Smooth muscle cell (in vitro differentiated cells): ENCODE measurements at regions not wholly inside any gene's neighbourhood (a gene's known extent, or its start where the extent isn't known, plus 50 kb on each side); places are given as distances from the start of the nearest gene placed in this dataset.

ENCODE experiments used
- DNase-seq: peaks from one replicate; lab custom pipeline; 2025; ENCODE audit not compliant: unreplicated experiment; lab: John Stamatoyannopoulos, UW
- H2AFZ ChIP-seq: fragments of 200-600 bp; sonication (generic); 2 replicates; pipeline ENCODE4 v1.6.0; 2016; ENCODE audit warnings: antibody characterized with exemption, low read depth, mild to moderate bottlenecking
- H3F3A ChIP-seq: fragments of 200-600 bp; sonication (generic); 2 replicates; pipeline ENCODE4 v1.6.0; 2017; ENCODE audit warnings: antibody characterized with exemption, low read depth
- H3K27ac ChIP-seq: fragments of 200-600 bp; sonication (generic); 2 replicates; pipeline ENCODE4 v1.5.1; 2016; ENCODE audit warnings: low read depth, mild to moderate bottlenecking
- H3K27me3 ChIP-seq: fragments of 200-600 bp; sonication (generic); 2 replicates; pipeline ENCODE4 v1.6.1; 2016; ENCODE audit warnings: low read depth, mild to moderate bottlenecking
- H3K36me3 ChIP-seq: fragments of 200-600 bp; sonication (generic); 2 replicates; pipeline ENCODE4 v1.5.1; 2016; ENCODE audit warnings: low read depth
- H3K4me1 ChIP-seq: fragments of 200-600 bp; sonication (generic); 2 replicates; pipeline ENCODE4 v1.5.1; 2016; ENCODE audit warnings: low read depth
- H3K4me2 ChIP-seq: fragments of 200-600 bp; sonication (generic); 2 replicates; pipeline ENCODE4 v1.6.0; 2016; ENCODE audit warnings: mild to moderate bottlenecking
- H3K4me3 ChIP-seq: fragments of 200-600 bp; sonication (generic); 2 replicates; pipeline ENCODE4 v1.5.1; 2016; ENCODE audit warnings: mild to moderate bottlenecking
- H3K79me2 ChIP-seq: fragments of 200-600 bp; sonication (generic); 2 replicates; pipeline ENCODE4 v1.6.0; 2016; ENCODE audit warnings: low read depth, mild to moderate bottlenecking
- H3K9ac ChIP-seq: fragments of 200-600 bp; sonication (generic); 2 replicates; pipeline ENCODE4 v1.6.0; 2016; ENCODE audit warnings: low read depth
- H3K9me3 ChIP-seq: fragments of 200-600 bp; sonication (generic); replicated peaks from 2 replicates; pipeline ENCODE4 v1.5.1; 2016; ENCODE audit warnings: low read depth
- H4K20me1 ChIP-seq: fragments of 200-600 bp; sonication (generic); 2 replicates; pipeline ENCODE4 v1.6.0; 2016; ENCODE audit warnings: low read depth
- WGBS: methylation state at CpG from one replicate; pipeline ENCODE4 v1.1.7; 2016; ENCODE audit warnings: low lambda C conversion rate; 5-methylcytosine and 5-hydroxymethylcytosine counted together
- TF ChIP-seq, protein P1 (sequence below): fragments of 200-600 bp; sonication (generic); IDR thresholded peaks from 2 replicates; pipeline ENCODE4 v1.5.1; 2017; ENCODE audit warnings: borderline replicate concordance, mild to moderate bottlenecking, antibody characterized with exemption; ENCODE audit not compliant: insufficient read depth, poor library complexity, severe bottlenecking

DNA sequence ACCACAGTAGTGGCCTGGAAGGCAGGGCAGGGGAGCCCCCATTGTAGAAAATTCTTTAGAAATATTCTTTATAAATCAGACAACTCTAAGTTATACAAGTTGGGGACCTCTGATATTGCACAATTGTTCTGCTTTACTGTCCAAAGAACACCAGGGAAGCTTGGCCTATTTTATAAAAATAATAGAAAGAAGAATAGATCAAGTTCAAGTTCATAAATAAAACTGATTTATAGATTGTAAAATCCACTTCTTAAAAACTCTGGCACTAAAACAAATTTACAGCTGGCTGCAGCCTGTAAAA lies 55.0 kb upstream of the GALNT2 start:
- Histone ChIP-seq H3K9ac (no peak overlapping the region), H3K9me3 (no peaks in the 10 kb centered on the region), H4K20me1 (no peaks in the 10 kb centered on the region), H3K36me3 (no peaks in the 10 kb centered on the region), H3K27ac (no peak overlapping the region), H3K4me2 (no peak overlapping the region), H2AFZ (no peak overlapping the region), H3K79me2 (no peaks in the 10 kb centered on the region), H3K27me3 (peaks cover 5% of the 10 kb centered on the region), H3K4me1 (no peaks in the 10 kb centered on the region), H3F3A (no peaks in the 10 kb centered on the region), H3K4me3 (no peak overlapping the region)
- no peak for DNase-seq
- TF ChIP-seq, protein P1, sequence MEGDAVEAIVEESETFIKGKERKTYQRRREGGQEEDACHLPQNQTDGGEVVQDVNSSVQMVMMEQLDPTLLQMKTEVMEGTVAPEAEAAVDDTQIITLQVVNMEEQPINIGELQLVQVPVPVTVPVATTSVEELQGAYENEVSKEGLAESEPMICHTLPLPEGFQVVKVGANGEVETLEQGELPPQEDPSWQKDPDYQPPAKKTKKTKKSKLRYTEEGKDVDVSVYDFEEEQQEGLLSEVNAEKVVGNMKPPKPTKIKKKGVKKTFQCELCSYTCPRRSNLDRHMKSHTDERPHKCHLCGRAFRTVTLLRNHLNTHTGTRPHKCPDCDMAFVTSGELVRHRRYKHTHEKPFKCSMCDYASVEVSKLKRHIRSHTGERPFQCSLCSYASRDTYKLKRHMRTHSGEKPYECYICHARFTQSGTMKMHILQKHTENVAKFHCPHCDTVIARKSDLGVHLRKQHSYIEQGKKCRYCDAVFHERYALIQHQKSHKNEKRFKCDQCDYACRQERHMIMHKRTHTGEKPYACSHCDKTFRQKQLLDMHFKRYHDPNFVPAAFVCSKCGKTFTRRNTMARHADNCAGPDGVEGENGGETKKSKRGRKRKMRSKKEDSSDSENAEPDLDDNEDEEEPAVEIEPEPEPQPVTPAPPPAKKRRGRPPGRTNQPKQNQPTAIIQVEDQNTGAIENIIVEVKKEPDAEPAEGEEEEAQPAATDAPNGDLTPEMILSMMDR: no peak

DNA sequence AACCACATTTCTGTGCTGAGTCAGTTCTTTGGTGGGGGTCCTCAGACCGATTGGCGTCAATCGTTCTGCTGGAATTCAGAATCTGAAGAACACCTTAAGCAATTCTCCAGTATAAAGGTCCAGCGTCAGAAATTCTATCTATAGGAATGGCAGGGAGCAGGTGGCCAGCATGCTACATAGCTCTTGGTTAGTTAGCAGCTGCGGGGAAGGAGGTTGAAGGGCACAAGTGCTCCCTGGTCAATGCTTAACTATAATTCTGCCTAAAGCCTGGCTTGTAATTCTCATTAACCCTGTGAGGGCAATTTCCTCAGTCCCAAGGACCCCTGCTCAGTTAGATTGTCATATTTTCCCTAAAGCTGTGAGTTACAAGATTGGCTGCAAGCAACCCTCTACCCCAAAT lies 54.3 kb upstream of the GALNT2 start:
- H3K9ac ChIP-seq: no peak overlapping the region
- no peaks in the 10 kb centered on the region for H4K20me1 ChIP-seq
- DNase-seq: no peak
- no peaks in the 10 kb centered on the region for H3K9me3 ChIP-seq
- no peak overlapping the region for H3K4me3 ChIP-seq
- peaks cover 5% of the 10 kb centered on the region for H3K27me3 ChIP-seq
- no peaks in the 10 kb centered on the region for H3F3A ChIP-seq
- H2AFZ ChIP-seq: no peak overlapping the region
- 93% methylated on average over 5 of the region's 5 CpGs for WGBS
- H3K4me2 ChIP-seq: no peak overlapping the region
- no peak overlapping the region for H3K27ac ChIP-seq
- no peaks in the 10 kb centered on the region for H3K79me2 ChIP-seq
- H3K36me3 ChIP-seq: no peaks in the 10 kb centered on the region
- no peaks in the 10 kb centered on the region for H3K4me1 ChIP-seq
- TF ChIP-seq, protein P1: no peak

DNA sequence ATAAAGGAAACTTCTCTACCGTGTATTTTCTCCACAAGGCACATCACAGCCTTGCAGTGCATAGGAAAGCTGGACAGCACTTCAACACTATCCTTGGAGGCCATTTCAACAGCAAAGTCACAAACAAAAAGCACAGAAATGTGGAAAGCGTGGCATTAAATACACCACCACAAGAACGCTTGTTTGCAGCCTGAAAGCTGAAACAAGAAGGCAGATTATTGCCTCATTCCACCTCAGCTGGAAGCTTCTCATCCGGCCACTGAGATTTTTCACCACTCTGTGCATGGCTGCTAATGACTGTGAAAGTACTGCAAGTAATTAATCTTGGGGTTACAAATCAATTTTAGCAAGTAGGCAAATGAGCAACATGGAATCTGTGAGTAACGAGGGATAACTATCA lies 50.9 kb upstream of the GALNT2 start:
- H4K20me1 ChIP-seq: no peaks in the 10 kb centered on the region
- peaks cover 4% of the 10 kb centered on the region for H3K4me1 ChIP-seq
- no peaks in the 10 kb centered on the region for H3F3A ChIP-seq
- H3K9ac ChIP-seq: no peak overlapping the region
- H3K27me3 ChIP-seq: peaks cover 5% of the 10 kb centered on the region
- H3K27ac ChIP-seq: no peak overlapping the region
- no peak overlapping the region for H2AFZ ChIP-seq
- no peaks in the 10 kb centered on the region for H3K9me3 ChIP-seq
- no peaks in the 10 kb centered on the region for H3K36me3 ChIP-seq
- no peak for DNase-seq
- no peaks in the 10 kb centered on the region for H3K79me2 ChIP-seq
- WGBS: 77% methylated on average over 5 of the region's 5 CpGs
- TF ChIP-seq, protein P1: no peak
- H3K4me3 ChIP-seq: no peak overlapping the region
- no peak overlapping the region for H3K4me2 ChIP-seq
